Left lobe of liver (tissue), 2 donors: ENCODE measurements at regions not wholly inside any gene's neighbourhood (a gene's known extent, or its start where the extent isn't known, plus 50 kb on each side); places are given as distances from the start of the nearest gene placed in this dataset.

ENCODE experiments used
- ATAC-seq: fragments of 200-7000 bp; cut with Tn5 transposase; one replicate; pipeline ENCODE4 v1.9.1; 2020; ENCODE audit warnings: mild to moderate bottlenecking, moderate library complexity
- DNase-seq: peaks from one replicate; pipeline ENCODE4 v3.0.0-alpha.2; 2020; ENCODE audit warnings: low spot score
- donor health status: DM: no; HTN: no; CAD: no; lungs with moderate emphysema.
- donor health status: DM: no; HTN: yes; CAD: no.

DNA sequence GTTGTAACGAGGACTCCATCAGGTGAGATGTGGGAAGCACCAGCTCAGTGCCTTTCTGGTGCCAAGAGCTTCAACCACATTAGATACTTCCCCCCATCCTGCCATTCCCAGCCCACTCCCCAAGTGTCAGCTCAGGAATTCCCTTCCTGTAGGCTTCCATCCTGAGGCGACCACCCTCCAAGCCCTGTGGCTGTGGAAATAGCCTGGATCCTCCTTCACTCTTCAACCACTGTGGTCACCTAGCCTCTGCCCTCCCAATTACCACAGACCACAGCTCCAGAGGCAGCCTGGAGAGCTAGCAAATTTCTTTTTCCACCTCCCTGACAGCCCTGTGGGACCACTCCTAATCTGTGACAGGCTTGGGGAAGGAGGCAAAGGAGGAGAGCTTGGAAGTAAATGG, 219.8 kb upstream of the MAP3K1 start:
- no peak for ATAC-seq

DNA sequence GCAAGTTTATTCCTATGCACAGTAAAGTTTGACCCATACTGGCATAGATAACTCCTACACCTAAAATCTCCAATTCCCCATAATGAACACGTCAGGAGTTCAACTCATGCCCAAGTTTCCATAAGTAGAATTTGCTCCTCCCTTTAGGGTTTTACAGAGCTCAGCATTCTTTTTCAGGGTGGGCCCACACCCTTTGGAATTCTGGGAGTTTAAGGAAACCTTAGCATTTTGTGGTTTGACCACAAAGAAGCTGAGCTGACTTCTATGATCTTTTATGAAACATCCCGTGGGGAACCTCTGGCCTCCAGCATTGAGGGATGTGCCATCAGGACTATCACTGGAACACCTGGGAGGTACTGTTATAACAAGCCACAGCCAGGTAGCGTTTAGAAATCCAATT, 220.6 kb upstream of the MAP3K1 start:
- no peak for ATAC-seq
- no peak for DNase-seq

More for the DNA sequence above, 219.8 kb upstream of the MAP3K1 start:
- no peak for DNase-seq

DNA sequence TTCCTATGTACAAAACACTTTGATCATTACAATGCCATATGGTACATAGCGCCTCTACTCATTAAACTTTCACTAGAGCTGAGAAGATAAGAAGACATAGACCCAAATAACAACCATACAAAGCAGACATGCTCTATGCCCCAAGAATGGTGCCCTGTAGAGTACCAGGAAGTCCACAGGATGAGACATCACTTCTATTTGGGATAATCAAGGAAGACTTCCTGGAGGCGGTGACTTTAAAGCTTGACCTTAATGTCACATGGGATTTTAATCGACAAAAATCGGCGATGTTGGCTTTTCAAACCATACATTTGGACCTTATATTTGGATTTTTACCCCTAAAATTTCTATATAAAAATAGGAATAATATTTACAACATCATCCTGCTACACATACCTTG, 224.3 kb upstream of the MAP3K1 start:
- DNase-seq, result no peak
- ATAC-seq, result no peak

DNA sequence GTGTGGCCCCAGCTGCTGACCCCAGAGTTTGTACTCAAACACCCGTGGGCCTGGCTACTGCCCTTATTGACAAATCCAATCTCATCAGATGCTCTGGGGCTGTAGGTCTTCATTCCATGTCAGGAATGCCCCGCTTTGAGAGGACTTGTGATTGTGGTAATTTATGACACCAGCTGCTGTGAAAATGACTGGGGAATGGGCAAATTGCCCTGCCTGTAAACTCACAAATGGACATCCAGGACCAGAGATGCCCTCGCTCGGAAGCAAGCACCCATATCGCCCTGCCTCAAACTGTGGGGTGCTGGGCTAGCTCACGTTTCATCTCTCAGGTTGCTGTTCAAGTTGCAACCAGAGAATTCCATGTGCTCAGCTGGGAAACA, 225.9 kb upstream of the MAP3K1 start:
- ATAC-seq (no peak), DNase-seq (no peak)

DNA sequence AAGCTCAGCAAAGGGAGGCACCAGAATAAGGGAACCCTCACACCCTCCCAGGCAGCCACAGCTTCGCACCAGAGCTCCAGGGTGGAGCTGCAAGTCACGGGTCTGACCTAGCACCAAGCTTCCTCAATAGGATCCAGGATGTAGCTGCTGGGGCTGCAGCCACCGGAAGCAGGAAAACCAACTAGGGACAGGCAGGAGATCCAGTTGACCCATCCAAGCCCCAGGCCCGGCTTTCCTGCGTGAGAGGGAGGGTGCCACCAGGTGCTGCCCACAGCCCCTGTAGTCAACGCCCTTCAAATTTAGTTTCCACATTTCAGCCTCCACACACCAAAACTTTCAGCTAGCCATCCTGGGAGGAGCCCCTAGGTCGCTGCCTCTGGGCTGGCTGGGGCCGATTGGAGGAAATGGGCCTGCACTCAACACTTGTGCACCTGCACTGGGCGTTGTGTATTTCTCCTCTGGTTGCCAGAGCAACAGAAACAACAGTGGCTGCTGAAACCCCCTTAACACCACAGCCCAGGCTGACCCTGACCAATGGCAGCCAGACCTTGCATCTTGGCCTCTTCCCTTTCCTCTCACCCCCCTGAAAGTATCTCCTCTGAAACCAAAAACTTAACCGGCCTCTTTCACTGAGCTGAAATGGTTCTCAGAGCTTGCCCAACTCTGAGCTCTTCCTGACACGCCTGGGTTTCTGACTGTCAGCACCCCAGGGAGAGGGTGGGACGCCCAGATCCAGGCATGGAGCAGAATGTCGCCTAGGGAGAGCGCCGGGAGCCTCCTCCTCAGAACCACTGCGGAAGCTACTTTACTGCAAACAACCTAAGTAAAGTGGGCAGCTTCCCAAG, 226.5 kb upstream of the MAP3K1 start:
- ATAC-seq, result peak; percentile 34
- DNase-seq, result no peak

DNA sequence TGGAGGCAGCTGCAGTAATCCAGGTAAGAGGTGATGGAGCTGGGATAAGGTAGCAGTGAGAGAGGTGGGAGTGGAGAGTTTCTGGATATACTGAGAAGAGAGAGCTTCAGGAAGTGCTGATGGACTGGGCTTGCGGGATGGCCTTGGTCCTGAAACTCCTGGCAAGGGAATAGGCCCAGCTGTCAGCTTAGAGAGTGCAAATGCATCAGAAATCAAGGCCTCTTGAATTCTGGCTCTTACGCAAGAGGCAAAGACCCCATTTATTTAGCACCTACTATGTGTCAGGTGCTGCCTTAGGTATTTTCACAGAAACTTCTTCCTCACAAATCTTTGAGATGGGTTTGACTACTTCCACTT, 227.2 kb upstream of the MAP3K1 start:
- ATAC-seq (no peak), DNase-seq (no peak)

DNA sequence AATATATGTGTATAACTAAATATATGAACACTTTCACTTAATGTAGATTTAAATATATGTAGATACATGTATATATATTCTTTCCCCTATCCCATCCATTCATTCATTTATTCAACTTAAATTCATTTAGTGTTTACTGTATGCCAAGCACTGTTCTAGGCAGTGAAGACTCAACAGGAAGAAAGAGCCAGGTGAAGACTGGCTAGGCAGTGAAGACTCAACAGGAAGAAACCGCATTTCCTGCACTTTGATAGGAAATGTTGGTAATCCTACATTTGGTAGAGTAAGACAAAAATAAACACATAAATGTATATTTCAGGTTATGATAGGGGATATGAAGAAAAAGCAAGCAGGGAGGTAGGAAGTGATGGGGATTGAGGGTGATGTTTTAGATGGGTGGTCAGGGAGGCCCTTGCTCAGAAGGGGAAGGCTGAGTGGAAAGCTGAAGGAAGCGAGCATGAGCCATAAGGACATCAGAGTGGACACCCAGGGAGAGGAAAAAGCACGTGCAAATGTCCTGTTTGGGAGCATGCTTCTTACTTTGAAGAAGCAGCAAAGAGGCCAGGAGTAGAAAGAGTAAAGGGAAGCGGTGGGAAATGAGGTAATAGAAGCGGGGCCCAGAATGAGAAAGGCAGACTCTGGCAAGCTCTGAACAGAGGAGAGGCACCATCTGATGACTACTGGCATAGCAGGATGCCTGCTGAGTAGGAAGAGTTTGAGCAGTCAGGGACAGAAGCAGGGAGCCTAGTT, 227.8 kb upstream of the MAP3K1 start:
- no peak for DNase-seq

DNA sequence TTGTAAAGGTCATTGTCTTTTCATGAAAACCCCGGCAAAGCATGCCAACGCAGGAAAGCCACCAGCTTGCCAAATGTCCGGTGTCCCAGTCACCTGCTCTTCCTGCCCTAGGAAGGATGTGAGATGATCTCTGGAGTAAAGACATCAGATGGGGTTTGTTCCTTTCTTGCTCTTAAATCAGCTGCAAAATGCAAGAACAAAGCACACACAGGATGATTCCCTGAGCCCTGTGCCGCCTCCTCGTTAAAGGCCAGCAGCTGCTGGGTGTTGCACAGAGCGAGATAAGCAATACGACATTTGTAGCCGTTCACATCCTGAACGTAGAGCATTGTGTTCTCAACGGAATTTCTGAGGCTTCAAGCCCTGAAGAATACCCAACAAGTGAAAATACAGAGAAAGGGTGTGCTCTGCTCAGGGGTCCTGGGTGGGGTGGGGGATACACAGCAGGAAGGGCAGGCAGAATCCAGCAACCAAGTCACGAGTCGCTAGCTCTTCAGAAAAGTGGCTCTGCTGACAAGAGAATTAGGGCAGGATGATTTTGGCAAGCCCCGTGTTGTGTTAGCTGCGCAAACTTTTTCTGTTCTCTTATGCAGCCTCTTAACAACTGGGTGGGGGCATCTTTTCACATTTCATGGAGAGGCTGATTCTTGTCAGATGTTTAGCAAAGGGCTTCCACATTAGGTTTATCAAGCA, 229.2 kb upstream of the MAP3K1 start:
- peak; percentile 60 for ATAC-seq
- DNase-seq, result no peak

More for the DNA sequence above, 227.8 kb upstream of the MAP3K1 start:
- no peak for ATAC-seq

DNA sequence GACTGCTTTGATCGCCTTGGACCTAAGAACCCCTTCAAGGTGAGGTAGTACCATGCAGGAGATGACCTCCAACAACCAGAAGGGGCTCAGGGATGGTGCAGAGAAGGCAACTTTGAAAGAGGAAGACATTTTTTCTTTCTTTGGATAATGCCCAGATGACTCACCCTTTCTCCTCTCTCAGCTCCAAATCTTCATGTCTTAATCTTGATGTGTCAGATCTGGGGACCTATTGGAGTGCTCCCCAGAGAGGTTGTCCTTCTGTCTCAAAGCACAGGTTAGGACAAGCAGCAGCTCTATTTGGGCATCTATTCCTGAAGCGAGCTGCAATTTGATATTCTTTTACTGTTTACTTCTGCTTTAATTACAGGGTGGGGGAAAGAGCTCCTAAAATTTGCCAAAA, 229.9 kb upstream of the MAP3K1 start:
- ATAC-seq, result no peak
- no peak for DNase-seq

DNA sequence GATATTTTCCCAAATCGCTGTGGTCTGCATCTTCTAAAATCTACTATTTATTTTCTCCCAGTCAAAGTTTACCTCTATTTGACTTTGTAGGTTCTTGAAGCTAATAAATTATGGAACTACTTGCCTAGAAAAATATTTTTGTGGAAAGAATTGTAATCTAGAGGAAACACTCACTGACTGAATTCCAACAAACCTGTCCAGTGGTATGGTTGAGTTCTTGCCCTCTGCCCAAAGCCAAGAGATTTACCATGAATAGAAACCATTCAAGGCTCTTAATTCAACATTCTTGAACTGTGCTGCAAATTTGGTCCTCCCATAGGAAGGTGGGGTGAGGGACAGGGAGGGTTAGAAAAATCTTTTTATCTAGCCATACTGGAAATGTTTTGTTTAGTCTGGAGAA, 233.9 kb upstream of the MAP3K1 start:
- no peak for DNase-seq

DNA sequence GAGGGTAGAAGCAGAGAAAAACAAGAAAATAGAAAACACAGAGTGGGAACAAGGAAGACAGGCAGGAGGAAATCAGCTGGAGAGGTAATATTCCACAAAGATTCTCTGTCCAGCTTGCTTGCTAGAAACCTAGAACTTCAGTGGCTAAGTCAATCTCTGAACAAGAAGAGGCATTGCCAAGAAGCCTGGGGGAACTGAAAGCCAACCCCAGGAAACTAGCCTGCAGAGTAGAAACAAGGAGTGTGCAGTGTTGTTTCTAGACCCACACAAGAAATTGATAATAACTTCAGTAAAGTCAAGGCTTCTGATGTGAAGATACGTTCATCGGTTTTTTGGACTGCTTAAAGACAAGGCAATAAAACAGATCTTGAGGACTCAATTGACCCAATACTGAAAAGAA, 234.5 kb upstream of the MAP3K1 start:
- ATAC-seq, result no peak
- no peak for DNase-seq

More for the DNA sequence above, 233.9 kb upstream of the MAP3K1 start:
- ATAC-seq, result no peak

DNA sequence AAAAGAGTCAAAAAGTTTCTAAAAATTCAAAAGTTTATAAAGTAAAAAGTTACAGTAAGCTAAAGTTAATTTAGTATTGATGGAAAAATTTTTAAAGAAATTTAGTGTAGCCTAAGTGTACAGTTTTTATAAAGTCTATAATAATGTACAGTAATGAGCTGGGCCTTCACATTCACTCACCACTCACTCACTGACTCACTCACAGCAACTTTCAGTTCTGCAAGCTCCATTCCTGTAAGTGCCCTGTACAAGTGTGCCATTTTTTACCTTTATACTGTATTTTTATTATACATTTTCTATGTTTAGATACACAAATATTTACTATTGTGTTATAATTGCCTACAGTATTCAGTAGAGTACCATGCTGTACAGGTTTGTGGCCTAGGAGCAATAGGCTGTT, 239.5 kb upstream of the MAP3K1 start:
- DNase-seq, result no peak
- ATAC-seq, result no peak

DNA sequence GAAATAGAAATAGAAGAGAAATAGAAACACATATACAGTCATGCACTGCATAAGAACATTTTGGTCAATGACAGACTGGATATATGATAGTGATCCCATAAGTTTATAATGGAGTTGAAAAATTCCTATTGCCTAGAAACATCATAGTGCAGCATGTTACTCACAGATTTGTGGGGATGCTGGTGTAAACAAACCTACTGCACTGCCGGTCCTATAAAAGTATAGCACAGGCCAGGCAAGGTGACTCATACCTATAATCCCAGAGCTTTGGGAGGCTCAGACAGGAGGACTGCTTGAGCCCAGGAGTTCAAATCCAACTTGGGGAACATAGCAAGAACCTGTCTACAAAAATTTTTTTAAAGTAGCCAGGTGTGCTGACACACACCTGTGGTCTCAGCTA, 240.6 kb upstream of the MAP3K1 start:
- DNase-seq (no peak), ATAC-seq (no peak)

DNA sequence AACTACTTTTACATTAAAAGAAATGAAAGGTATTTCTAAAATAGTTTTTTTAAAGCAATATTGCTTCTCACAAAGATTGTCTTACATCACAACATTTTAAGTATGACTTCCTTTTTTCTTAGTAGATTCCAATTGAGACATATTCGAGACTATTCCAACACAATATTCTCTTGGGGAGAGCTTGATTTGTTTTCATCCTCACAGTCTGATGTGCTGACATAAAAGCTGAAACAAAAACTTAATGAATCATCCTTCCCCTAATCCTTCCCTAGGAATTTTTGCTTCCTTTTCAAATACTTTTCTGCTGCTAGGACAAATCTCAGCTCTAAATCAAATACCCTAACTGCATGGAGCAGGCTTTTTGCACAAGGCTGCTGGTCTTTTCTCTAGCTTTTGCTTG, 245.8 kb upstream of the MAP3K1 start:
- DNase-seq, result no peak
- no peak for ATAC-seq

DNA sequence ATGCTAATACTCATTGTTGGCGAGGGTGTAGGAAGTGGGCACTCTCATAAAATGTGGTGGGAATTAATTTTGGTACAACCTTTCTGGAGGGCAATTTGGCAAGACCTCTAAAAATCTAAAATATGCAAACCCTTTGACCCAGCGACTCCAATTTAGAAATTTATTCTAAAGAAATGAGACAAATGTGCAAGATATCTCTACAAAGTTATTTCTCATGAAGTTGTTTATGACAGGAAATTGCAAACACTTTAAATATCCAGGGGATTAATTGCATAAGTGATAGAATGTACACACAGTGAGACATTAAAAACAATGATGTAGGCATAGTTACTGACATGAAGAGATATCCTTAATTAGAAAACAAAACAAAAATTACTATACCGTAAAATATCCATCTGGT, 246.3 kb upstream of the MAP3K1 start:
- DNase-seq (no peak), ATAC-seq (no peak)

DNA sequence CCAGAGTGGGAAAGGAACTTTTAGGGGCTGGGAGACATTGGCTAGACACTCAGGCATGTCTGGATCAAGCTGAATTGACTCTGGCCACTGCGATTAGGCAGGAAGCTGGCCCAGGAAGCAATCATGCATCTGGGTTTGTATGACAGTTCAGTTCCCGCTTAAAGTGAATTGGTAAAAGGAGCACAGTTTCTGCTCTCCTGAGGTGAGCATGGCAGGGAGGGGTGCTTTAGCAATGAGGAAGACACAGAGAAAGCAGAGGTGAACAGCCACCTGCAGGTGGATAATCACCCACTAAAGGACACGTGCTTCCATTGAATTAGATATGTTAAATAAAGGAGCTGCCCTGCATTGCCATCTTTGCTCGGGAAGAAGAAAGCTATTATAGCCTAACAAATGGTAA, 248.1 kb upstream of the MAP3K1 start:
- DNase-seq, result no peak
- no peak for ATAC-seq

DNA sequence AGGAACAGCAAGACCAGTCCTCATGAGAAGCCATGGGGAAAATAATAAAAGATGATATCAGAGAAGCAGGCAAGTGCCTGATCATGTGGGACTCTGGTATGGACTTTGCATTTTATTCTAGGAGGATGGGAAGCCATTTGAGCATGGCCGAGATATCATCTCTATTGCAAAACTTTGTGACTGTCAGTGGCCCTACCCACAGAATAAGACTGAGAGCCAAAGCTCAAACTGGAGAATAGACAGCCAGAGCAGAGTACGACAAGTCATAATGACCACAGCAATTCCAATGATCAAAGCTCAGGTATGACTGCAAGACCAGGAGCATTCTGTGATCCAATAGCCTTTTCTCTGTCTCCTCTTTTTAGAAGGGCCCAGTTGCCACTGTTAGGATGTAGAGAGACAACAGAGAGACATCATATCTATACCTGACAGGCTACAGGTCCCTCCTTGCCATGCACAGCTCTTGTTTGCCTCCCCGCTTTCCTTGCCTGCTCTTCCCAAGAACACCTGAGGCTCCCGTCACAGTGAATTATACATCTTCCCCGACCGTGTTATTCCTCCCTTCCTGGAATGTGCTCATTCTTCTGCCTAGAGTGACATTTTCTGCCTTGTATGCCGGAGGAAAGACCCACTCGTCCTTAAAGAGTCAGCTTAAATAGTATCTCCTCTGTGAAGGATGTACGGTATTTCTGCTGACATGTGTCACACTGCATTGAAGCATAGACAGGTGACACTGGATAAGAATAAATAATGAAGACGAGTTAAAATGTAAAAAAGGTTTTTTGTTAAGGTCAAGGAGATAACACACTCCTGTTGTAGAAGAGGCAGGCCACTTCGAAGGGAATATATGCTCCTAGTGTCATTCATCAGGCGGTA, 248.7 kb upstream of the MAP3K1 start:
- no peak for DNase-seq
- no peak for ATAC-seq

DNA sequence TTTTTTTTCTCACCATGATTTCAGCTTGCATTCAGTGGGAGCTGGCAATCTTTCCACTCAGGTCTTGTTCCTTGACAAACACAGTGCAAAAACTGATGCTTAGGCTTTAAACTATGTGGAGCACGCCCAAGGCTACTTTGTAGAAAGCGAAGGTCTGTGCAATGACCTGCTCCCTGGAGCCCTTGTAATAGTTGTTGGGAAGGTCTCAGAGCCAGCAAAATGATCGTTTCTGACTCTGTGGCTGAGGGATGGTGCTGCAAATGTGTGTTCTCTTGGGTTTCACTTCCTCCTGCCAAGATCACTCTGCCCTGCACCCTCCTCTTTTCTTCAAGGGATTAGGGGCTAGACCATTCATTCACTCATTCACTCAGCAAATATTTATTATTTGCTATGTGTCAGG, 249.7 kb upstream of the MAP3K1 start:
- ATAC-seq, result no peak
- no peak for DNase-seq

DNA sequence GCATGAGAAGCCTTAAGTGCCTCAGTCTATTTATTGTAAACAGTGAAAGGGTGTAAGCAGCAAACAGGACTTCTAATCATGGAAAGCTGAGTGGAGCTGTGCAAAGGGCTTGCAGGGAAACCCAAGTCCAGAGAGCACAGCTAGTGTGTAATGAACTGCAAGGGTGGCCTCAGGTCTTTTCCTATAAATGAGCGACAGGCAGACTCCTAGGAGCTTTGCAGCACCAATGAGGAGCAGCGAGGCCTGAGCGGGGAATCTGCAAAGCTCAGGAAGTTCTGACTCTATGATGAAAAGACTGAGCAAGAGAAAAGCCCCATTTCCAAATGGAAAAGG, 250.1 kb upstream of the MAP3K1 start:
- DNase-seq, result no peak
- ATAC-seq, result no peak

DNA sequence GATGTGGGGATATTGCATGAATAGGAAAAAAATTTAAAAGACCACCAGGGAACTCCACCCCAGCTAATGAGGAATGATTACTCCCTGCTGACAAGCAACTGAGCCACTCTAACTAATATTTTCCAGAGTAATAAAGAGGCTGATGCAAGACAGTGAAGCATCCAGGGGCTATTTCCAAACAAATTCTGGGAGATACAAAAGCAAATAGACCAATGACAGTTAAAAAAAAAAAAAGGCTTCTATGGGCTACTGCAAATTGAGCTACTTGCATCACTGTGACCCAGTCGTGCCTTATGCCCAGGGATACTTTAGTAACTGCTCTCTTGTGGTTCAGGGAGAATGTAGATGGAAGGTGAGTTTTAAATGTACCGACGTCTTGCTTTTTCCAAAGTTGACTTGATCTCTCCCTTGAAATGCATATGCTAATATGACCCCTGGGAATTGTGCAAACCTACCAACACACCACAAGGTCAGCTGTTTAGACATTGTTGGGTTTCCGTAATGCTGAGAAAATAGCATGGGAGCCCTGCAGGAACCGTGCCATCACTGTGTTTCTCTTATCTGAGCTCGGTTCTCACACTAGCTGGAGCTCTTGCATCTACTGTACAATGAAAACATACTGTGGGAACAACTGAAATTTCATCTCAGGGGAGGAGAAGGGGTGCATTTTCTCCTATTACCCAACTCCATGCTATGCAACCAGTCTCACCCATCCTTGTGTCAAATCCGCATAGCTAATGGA, 250.6 kb upstream of the MAP3K1 start:
- ATAC-seq, result no peak
- DNase-seq, result no peak
